SIG-M5 (cell line): ENCODE measurements at regions not wholly inside any gene's neighbourhood (a gene's known extent, or its start where the extent isn't known, plus 50 kb on each side); places are given as distances from the start of the nearest gene placed in this dataset.
"Not testable (repeated sequence)": the region's sequence is repeated elsewhere in the genome, so short reads cannot be mapped to it uniquely, and the experiment has no call there.

Source experiments
- DNase-seq: peaks from one replicate; lab custom pipeline; 2025; lab: John Stamatoyannopoulos, UW

DNA sequence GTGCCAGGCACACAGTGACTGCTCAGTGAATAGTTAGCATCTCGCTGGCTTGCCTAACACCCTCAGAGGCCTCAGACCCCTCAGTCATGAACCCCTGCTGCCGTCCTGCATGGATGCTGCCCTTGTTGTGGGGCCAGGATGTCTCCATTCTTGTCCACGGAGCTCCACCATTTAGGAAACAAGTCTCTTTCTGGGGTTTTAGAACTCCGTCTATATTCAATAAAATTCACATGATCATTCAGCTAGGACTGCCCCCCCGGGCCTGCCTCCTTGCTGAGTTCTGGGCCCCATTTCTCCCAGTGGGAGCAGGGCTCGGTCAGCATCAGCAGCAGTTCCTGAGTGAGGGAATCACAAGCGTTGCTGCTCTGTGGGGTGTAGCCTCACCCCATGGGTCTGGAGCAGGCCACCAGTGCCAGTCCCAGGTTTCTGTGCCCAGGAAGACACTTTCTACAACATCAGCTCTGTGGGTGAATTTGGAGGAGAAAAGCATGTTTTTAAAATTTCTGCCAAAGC, 134.1 kb downstream of the RHOU start:
- no peak for DNase-seq

DNA sequence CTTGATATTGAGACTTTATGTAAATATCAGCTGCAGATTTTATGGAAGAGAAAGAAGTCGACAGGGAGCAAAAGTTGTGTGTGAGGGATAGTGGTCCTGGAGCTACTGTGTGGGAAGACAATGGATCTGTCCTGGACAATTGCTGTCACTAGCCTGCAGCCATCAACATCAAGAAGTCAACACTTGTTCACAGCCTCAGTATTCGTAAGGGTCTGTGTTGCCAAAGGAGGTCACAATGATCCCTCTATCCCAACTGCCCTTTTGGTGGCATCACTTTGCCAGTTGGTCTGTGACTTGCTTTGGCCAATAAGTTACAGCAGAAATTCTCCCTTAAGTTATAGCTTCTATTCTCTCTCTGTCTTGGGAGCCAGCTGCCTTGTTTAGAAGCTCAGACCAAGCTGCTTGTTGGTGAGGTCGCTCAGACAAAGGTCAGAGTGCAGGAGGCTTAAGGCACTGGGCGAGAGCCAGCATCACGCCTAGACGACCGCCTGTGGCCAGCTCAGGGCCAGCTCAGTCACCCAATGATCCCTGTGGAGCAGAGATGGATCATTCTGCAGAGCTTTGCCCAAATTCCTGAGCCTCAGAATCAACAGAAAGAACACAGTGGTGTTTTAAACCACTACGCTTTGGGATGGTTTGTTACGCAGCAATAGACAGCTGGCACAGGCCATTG, 134.9 kb downstream of the RHOU start:
- no peak for DNase-seq

DNA sequence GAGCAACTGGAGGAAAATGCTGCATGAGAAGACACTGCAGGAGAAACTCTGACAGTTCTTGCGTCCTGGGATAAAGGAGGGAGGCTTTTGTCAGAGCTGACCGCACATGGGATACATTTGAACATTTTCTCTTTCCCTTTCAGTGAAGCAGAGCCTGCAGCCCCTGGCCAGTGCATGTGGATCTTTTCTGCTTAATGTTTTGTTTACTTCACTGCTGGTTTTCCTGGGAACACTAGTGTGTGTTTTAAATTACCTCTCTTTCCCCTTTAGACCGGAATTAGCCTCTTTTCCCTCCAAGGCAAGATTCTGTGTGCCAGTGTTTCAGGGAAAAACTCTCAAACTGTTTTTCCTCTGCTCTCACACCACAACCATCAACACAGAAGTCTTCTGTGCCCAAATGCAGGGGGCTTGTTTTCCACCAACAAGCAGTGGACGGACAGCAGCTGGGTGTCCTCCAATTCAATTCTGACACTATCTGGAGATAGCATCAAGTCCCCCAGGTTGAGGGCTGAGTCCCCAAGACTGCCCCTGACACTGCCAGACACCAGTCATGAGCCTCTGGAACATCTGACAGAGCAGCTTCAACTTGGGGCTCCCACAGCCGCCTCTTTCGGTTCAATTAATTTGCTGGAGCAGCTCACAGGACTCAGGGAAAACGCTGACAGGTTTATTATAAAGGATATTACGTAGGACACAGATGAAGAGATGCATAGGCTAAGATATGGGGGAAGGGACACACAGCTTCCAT, 136.2 kb downstream of the RHOU start:
- DNase-seq = no peak

DNA sequence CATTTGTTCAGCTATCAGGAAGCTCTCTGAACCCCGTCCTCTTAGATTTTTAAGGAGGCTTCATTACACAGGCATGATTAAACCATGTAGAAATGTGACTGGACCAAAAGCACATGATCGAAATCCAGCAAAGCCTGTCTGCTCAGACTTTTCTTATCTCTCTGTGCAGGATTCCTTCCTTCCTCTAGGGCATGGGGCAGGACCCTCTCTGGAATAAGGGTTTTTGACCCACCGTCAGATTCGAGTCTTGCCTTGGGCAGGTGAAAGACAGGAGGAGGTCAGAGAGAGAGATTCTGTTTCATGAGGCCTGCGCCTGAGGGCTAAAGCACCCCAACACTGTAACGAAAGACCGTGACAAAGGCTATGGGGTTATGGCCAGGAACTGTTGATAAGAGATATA, 136.8 kb downstream of the RHOU start:
- no peak for DNase-seq

DNA sequence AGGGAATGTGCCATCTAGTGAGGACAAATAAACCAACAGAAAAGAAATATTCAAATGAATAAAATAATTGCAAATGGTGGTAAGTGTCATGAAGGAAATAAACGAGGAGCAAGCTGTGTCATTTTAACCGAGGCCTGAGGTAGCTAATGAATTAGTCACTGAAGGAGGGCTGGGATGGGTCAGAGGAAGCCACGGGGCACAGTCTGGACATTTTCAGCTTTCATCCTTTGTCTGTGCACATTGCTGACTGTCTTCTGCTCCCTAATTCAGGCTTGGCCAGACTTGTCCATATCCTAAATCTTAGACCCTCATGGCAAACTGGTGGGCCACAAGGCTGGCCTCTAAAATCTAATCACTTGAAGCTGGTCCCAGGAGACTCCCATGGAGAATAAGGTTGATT, 138.4 kb downstream of the RHOU start:
- DNase-seq = no peak

DNA sequence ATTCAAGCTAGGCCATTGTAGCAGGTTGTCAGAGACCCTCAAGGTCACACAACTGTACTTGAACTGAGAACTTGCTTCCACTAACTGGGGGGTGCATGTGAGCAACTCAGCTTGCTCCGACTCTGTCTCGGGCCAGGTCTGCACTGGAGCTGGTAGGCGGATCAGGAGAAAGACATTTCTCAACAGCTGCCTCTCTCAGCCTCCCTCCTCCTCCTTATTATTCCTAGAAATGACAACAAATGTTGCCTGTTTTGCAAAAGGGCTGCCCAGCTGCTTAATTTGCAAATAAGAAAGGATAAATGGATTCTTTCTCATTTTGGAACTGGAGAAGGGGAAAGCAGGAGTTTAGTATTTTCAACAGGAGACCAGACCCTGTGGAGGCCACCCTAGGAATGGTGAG, 140.5 kb downstream of the RHOU start:
- DNase-seq = no peak

DNA sequence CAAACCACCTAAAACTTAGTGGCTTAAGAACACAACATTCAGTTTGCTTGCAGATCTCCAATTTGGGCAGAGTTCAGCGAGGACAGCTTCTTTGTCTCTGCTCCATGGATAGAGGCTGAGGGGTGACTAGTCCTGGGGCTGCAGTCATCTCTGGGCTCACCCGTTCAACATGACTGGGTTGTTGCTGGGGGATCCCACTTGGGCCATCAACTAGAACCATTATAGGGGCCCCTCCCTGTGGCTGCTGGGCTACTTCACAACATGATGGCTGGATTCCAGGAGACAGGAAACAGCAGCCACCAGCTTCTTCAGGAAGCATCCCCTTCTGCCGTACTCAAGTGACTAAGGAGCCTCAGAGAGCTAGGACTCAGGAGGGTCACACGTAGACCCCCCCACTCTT, 140.9 kb downstream of the RHOU start:
- DNase-seq = no peak

DNA sequence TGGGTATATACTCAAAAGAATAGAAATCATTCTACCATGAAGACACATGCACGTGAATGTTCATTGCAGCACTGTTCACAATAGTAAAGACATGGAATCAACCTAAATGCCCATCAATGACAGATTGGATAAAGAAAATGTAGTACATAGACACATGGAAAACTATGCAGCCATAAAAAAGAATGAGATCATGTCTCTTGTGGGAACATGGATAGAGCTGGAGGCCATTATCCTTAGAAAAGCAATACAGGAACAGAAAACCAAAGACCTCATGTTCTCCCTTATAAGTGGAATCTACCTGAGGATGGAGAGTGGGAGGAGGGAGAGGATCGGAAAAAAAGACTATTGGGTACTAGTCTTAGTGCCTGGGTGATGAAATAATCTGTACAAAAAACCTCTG, 143.9 kb downstream of the RHOU start:
- no peak for DNase-seq

DNA sequence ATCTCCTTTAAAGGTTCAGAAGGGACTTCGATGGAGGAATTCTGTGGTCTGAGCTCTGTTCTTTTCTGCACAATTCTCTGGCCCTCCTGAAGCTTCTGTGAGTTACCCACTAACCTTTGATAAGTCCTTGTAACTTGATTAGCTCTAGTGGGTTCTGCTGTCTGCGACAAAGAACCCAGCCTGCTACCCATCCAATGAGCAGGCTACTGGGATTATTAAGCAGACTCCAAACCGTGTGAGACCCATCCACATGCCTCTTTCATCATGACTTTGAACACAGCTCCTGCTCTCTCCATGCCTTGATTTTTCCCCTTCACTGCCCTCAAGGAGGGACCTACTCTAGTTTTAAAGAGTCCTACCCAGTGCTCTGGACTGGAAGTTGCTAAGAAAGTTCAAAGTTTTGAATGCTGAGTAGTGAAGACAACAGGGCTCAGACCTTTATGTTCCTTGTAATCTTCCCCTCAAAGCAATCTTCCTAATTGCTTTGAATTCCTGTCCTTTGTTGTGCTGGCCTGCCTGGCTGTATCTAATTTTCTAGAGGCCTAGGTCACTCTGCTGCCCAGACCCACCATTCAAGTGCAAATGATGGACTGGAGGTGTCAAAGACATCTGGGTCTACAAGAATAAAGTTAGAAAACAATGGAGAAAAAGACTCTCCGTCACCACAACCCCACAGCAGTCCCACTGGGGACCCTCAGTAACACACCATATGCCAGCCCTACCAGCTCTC, 146.9 kb downstream of the RHOU start:
- DNase-seq = no peak

DNA sequence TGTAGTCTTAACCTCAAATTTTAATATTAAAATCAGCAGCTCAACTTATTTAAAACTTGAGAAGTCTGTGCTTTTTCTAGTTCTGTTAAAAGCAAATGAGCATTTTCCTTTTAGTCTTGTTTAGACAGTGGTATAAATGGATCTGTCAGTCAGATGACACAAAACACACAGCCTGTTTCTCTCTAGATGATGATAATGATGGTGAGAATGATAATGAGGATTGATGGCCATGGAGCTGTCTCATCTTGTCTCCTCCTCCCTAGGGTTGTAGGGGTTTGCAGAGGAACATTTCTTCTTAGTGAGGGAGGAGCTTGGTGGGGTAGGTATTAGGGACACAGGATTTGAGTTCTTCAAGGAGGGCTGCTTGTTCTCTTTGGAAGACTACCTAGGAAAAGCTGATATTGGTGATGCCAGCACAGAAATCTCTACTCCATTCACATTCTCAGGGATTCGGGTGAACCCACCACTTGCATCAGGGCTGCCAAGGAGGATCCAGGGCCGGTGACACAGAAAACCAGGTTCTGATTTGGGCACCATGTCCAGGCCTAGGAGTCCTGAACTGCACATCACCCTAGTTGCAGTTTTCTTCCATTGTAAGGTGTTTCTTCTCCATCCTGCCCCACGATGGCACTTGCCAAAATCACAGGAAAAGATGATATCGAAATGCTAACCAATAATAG, 147.6 kb downstream of the RHOU start:
- no peak for DNase-seq

DNA sequence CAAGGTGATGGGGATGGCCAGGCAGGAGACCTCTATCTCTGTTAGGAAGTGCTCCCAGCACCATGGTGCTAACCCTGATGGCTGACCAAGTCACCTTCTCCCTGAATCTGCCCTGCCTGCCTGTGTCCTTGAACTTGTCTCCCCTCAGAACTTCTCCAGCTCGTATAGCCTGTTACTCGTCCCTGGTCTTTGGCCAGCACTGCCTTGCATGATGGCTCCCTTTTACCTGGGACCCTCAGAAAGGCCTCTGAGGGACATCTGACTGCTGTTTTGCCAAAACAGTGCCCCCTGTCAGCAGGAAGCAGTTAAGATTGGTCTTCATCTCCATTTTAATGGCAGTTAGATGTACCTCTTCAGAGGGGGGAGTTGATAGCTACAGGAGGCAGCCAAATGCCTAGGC, 148.3 kb downstream of the RHOU start:
- DNase-seq = no peak

DNA sequence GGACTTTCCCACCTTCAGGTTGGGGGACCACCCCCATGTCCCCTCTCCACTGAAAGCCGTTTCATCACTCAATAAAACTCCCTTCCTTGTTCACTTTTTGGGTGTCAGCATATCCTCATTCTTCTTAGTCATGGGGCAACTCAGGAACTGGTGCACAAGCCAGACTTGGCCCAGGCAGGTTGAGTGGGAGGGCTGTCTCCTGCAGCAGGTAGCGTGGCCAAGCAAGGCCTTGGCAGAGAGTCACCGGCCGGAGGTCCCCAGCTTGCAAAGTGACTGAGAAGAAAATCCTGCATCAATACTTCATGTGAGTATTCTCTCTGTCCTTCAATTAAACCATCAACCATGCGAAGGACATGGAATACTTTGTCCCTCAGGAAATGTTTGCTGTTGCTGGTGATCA, 148.9 kb downstream of the RHOU start:
- DNase-seq = no peak

DNA sequence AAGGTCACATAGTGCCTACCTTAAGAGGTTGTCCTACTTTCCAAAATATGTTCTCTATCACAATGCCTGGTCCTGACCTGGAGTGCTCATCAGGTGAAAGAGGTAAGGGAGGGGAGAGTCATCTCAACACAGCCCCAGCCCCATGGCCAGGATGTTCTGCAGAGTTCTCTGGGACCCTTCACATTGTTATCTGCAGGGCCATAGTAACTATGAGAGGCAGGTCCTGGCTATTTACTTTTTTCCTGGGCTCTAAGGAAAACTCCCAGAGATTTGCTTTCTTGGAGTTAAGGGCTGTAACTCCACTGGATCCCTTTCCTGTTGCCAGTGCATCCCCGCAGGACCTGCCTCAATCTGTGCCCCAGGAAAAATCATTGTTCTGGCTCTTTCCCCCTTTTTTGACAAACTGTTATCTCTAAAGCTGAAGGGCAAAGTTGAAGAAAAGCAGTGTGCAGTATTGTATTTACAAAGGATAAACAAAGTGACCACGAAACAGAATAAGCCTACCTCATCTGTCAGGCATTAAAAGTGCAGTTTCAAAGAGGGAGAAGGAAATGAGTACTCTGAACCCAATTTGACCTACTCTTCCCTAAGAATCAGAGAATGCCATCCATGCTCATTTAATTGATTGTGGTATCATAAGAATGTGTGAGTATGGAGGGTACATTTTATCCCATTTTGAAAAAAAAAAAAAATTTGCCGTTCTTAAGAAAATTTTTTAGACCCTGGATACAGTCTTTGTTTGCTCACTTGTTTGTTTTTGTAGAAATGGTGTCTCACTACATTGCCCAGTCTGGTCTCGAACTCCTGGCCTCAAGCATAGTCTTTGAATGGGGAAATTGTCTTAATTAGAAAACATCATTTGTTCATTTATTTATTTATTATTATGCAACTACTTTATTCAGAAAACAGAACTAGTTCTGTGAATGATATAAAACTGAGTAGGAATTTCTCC, 149.6 kb downstream of the RHOU start:
- DNase-seq = no peak

DNA sequence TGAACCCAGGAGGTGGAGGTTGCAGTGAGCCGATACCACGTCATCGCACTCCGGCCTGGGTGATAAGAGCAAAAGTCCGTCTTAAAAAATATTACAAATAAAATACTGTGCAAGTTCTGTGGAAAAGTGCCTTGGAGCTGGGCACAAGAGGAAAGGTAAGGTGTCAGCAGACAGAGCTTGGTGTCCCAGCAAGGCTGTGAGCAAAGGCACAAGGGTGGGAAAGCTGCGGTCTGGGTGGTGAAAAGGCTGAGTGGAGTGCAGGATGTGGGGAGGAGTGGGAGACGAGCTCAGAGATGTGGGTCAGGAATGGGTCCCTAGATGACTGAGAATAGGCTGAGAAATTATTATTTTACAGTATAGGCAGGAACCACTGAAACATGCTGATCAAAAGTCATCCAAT, 150.6 kb downstream of the RHOU start:
- no peak for DNase-seq

DNA sequence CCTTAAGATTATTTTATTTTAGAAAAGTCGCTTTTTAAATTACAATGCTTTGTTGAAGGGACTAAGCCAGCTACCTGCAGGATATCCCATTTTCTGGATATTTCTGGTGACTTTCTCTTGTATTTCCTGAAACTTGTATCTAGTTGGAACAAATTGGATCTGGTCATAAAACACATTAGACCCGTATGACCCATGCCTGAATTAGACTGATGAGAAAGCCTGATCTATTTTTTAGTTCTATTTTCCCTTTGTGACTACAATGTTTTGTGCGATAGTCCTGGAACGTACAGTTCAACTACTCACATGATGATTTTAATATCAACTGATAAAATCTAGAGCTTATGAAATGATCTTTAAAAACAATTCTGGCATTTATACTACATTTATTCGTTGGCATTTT, 151.8 kb downstream of the RHOU start:
- no peak for DNase-seq

DNA sequence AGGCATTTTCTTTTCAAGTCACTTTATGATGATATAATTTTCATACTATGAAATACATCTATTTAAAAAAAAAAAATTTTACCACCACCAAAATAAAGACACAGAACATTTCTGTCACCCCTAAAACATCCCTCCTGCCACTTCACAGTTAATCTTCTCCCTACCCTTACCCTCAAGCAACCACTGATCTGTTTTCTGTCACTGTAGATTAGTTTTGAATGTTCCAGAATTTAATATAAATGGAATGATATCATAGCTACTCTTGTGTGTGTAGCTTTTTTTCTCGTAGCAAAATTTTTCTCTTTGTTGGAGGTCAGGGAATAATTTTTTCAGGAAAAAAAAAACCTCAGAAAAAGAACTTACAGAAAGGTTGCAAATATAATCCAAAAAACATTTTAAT, 152.7 kb downstream of the RHOU start:
- DNase-seq = no peak

DNA sequence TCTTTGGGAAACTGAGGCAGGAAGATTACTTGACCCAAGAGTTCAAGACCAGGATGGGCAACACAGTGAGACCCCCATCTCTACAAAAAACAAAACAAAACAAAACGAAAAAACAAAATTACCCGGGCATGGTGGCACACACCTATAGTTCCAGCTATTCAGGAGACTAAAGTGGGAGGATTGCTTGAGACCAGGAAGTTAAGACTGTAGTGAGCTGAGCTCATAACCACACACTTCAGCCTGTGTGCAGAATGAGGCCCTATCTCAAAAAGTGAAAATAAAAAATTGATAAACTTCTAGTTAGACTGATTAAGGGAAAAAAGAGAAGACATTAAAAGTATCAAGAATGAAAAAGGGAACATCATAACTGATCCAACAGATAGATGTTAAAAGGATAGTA, 154.0 kb downstream of the RHOU start:
- DNase-seq = no peak

DNA sequence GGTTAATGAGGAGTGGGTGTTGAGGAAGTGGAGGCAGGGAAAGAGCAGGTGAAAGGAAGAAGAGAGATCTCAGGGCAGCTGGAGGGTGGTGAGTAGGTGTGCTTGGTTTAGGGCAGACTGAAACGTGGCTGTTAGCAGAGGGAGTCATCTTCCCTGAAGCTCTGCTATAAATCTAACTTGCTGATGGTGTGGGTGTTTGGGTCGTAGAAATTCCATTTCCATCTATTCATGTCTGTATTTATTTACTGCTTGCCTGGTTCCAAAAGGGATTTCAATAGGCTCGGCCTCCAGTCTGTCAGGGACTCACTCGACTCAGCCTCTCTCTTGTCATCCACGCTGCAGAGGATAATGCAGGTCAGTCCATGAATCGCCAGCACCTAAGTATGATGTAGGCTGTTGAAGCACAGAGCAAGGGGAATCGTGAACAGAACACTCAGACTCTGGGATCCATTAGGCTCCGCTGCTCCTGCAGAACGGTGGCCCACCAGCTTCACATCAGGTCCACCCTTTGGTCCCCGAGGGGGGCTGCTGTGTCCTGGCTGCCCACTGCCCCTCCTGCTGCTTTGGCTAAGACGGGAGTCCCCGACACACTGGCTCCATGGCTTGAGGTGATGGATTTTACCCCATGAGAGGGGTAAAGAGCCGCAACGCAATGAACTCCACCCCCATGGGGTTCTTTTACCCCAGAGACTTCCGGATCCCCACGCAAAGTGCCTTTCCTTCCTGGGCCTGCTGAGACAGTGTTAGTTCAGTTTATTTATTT, 156.2 kb downstream of the RHOU start:
- no peak for DNase-seq

DNA sequence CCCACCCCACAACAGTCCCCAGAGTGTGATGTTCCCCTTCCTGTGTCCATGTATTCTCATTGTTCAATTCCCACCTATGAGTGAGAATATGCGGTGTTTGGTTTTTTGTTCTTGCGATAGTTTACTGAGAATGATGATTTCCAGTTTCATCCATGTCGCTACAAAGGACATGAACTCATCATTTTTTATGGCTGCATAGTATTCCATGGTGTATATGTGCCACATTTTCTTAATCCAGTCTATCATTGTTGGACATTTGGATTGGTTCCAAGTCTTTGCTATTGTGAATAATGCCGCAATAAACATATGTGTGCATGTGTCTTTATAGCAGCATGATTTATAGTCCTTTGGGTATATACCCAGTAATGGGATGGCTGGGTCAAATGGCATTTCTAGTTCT, 156.9 kb downstream of the RHOU start:
- DNase-seq = not testable (repeated sequence)

DNA sequence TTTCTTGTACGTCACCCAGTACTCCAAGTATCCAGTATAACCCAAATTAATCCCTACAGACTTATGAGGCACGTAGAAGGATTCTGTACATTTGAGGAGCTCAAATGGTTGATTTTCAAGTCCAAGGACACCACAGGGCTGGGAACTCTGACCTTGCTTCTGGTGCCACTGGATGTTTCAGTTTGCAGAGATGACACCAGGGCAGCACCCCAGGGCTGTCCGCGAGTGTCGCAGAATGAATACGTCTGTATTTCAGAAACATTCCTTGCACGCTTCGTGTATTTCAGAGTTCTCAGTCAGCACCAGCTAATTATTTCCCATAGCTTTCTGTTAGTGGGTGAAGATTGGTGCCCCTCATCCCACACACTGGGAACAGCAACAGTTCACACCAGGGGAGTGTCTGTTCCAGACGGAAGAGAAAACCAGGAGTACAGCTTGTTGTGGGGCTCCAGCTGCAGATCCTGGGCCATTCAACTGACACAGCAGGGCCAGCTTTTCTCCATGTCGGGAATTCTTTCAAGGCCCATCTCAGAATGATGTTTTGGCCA, 159.2 kb downstream of the RHOU start:
- DNase-seq = no peak
